SK-N-SH treated with all-trans-retinoic acid at 6 μM for 48 hours (cell line): ENCODE measurements at regions not wholly inside any gene's neighbourhood (a gene's known extent, or its start where the extent isn't known, plus 50 kb on each side); places are given as distances from the start of the nearest gene placed in this dataset.

Source experiments
- ATAC-seq: fragments of 200-7000 bp; cut with Tn5 transposase; 3 replicates; pipeline ENCODE4 v1.9.1; 2020; ENCODE audit warnings: mild to moderate bottlenecking, moderate library complexity
- ARNTL ChIP-seq: fragments of 450-650 bp; formaldehyde crosslinking; IDR thresholded peaks from 2 replicates; pipeline ENCODE4 v1.5.0; 2020; ENCODE audit warnings: low read depth, mild to moderate bottlenecking, moderate library complexity, borderline replicate concordance
- BACH2 ChIP-seq: fragments of 250-450 bp; sonication (Bioruptor Pico); IDR thresholded peaks from 2 replicates; pipeline ENCODE4 v1.9.0; 2021; ENCODE audit warnings: mild to moderate bottlenecking, borderline replicate concordance
- CREB5 ChIP-seq: fragments of 250-450 bp; sonication (Bioruptor Pico); IDR thresholded peaks from 2 replicates; pipeline ENCODE4 v1.5.1; 2020; ENCODE audit warnings: low read depth, mild to moderate bottlenecking, moderate library complexity
- CSDC2 ChIP-seq: fragments of 250-450 bp; sonication (Bioruptor Pico); IDR thresholded peaks from 2 replicates; pipeline ENCODE4 v1.5.0; 2020; ENCODE audit warnings: mild to moderate bottlenecking, moderate library complexity
- CSRNP3 ChIP-seq: fragments of 250-450 bp; sonication (Bioruptor Pico); IDR thresholded peaks from 2 replicates; pipeline ENCODE4 v1.5.1; 2021; ENCODE audit warnings: mild to moderate bottlenecking, moderate library complexity
- ESRRG ChIP-seq: fragments of 250-450 bp; sonication (Bioruptor Pico); IDR thresholded peaks from 2 replicates; pipeline ENCODE4 v1.6.1; 2021; ENCODE audit warnings: mild to moderate bottlenecking
- GLIS3 ChIP-seq: fragments of 250-450 bp; sonication (Bioruptor Pico); IDR thresholded peaks from 2 replicates; pipeline ENCODE4 v1.5.0; 2020; ENCODE audit warnings: mild to moderate bottlenecking, moderate library complexity
- OSR1 ChIP-seq: fragments of 250-450 bp; sonication (Bioruptor Pico); IDR thresholded peaks from 2 replicates; pipeline ENCODE4 v1.8.0; 2022; ENCODE audit warnings: moderate library complexity, mild to moderate bottlenecking, inconsistent platforms
- PPARA ChIP-seq: fragments of 250-450 bp; sonication (Bioruptor Pico); IDR thresholded peaks from 2 replicates; pipeline ENCODE4 v1.5.0; 2020; ENCODE audit warnings: mild to moderate bottlenecking, borderline replicate concordance
- RARB ChIP-seq: fragments of 250-450 bp; sonication (Bioruptor Pico); IDR thresholded peaks from 2 replicates; pipeline ENCODE4 v1.8.0; 2021; ENCODE audit warnings: mild to moderate bottlenecking, moderate library complexity
- SNAI2 ChIP-seq: fragments of 250-450 bp; sonication (Bioruptor Pico); IDR thresholded peaks from 2 replicates; pipeline ENCODE4 v1.5.0; 2020; ENCODE audit warnings: mild to moderate bottlenecking, moderate library complexity
- TCF4 ChIP-seq: fragments of 250-450 bp; sonication (Bioruptor Pico); IDR thresholded peaks from 2 replicates; pipeline ENCODE4 v1.8.0; 2021; ENCODE audit warnings: mild to moderate bottlenecking, moderate library complexity, borderline replicate concordance
- TOX ChIP-seq: fragments of 250-450 bp; sonication (Bioruptor Pico); IDR thresholded peaks from 2 replicates; pipeline ENCODE4 v1.8.0; 2021; ENCODE audit warnings: mild to moderate bottlenecking, moderate library complexity, borderline replicate concordance
- TSHZ2 ChIP-seq: fragments of 250-450 bp; sonication (Bioruptor Pico); IDR thresholded peaks from 2 replicates; pipeline ENCODE4 v1.5.0; 2020; ENCODE audit warnings: mild to moderate bottlenecking, moderate library complexity
- ZC3H10 ChIP-seq: fragments of 250-450 bp; sonication (Bioruptor Pico); IDR thresholded peaks from 2 replicates; pipeline ENCODE4 v1.5.1; 2021; ENCODE audit warnings: mild to moderate bottlenecking, moderate library complexity
- ZFP3 ChIP-seq: fragments of 250-450 bp; sonication (Bioruptor Pico); IDR thresholded peaks from 2 replicates; pipeline ENCODE4 v1.5.0; 2020; ENCODE audit warnings: mild to moderate bottlenecking, moderate library complexity
- ZFP30 ChIP-seq: fragments of 450-650 bp; formaldehyde crosslinking; IDR thresholded peaks from 2 replicates; pipeline ENCODE4 v1.5.0; 2022; ENCODE audit warnings: mild to moderate bottlenecking, moderate library complexity
- ZNF565 ChIP-seq: fragments of 450-650 bp; formaldehyde crosslinking; conservative IDR thresholded peaks from 2 replicates; pipeline ENCODE4 v1.5.0; 2020; ENCODE audit warnings: low read depth, mild to moderate bottlenecking, moderate library complexity
- ZNF70 ChIP-seq: fragments of 450-650 bp; formaldehyde crosslinking; IDR thresholded peaks from 2 replicates; pipeline ENCODE4 v1.5.0; 2020; ENCODE audit warnings: mild to moderate bottlenecking, moderate library complexity
- ZNF8 ChIP-seq: fragments of 450-650 bp; formaldehyde crosslinking; IDR thresholded peaks from 2 replicates; pipeline ENCODE4 v1.5.0; 2020; ENCODE audit warnings: mild to moderate bottlenecking, moderate library complexity
- TF ChIP-seq, protein P1 (sequence below): fragments of 250-450 bp; sonication (Bioruptor Pico); IDR thresholded peaks from 2 replicates; pipeline ENCODE4 v1.8.0; 2021; ENCODE audit warnings: low read depth, mild to moderate bottlenecking, moderate library complexity, borderline replicate concordance
- TF ChIP-seq, protein P2 (sequence below): fragments of 250-450 bp; sonication (Bioruptor Pico); IDR thresholded peaks from 2 replicates; pipeline ENCODE4 v1.8.0; 2020; ENCODE audit warnings: mild to moderate bottlenecking, moderate library complexity, borderline replicate concordance

DNA sequence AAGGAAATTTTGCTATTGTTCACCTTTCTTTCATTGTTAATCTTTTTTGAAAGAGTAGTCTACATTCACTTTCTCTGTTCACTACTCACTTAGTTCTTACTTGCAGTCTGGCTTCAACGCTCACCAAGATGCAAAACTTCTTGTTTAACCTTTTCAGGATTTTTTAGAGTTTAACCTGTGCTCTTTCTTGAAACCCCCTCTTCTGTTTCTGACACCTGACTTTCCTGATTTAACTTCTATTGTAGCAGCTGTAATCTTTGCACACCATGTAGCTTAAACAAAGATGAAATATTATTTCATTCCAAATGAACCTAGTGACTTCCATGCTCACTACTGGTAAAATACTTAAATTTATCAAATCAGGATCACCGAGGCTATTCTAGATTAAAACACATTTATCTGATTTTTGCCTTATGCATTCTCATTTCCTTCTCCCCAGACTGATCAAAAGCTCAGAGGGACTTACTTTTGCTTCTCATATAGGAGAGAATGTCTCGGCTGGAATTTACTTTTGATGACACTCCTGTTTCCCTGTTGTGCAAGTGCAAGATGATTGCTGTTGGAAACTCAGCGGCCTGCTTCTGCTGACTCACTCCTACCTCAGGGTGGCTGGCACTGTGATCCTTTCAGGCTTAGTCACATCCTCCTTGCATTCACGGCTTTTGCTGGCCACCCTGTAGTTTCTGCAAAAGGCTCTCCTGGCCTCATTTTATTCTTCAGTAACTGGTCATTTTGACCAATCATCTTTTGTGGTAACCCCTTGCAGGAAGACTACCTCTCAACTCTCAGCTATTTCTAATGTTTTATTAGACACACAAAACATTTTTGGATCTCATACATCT, 109.3 kb upstream of the IFNE start:
- no peak for TF ChIP-seq SNAI2
- TF ChIP-seq ZC3H10 (CRISPR knock-in tag): no peak
- no peak for TF ChIP-seq TCF4 (CRISPR knock-in tag)
- TF ChIP-seq ZFP30 (CRISPR knock-in tag): no peak
- TF ChIP-seq, protein P1, sequence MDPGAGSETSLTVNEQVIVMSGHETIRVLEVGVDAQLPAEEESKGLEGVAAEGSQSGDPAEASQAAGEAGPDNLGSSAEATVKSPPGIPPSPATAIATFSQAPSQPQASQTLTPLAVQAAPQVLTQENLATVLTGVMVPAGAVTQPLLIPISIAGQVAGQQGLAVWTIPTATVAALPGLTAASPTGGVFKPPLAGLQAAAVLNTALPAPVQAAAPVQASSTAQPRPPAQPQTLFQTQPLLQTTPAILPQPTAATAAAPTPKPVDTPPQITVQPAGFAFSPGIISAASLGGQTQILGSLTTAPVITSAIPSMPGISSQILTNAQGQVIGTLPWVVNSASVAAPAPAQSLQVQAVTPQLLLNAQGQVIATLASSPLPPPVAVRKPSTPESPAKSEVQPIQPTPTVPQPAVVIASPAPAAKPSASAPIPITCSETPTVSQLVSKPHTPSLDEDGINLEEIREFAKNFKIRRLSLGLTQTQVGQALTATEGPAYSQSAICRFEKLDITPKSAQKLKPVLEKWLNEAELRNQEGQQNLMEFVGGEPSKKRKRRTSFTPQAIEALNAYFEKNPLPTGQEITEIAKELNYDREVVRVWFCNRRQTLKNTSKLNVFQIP (CRISPR knock-in tag): no peak
- TF ChIP-seq CREB5 (CRISPR knock-in tag): no peak
- no peak for TF ChIP-seq BACH2 (CRISPR knock-in tag)
- no peak for TF ChIP-seq ZNF565 (CRISPR knock-in tag)
- peak; percentile 100 for ATAC-seq

DNA sequence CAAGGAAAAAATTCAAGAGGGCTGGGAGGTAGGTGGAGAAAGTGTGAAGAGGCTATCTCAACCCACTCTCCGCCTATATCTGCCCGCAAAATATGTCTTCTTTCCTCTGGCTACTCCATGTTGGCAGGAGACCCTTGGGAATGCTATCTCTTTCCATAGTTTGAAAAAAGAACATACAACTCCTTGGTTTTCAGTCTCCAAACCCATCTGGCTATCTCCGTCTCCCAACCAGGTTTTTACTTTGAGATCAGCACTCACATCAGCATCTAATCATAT, 109.9 kb upstream of the IFNE start:
- TF ChIP-seq SNAI2: no peak
- no peak for TF ChIP-seq CSDC2 (CRISPR knock-in tag)
- TF ChIP-seq ARNTL (CRISPR knock-in tag): no peak
- TF ChIP-seq OSR1 (CRISPR knock-in tag): no peak
- TF ChIP-seq, all 23 proteins: peak for 0
- ATAC-seq: peak; percentile 53

DNA sequence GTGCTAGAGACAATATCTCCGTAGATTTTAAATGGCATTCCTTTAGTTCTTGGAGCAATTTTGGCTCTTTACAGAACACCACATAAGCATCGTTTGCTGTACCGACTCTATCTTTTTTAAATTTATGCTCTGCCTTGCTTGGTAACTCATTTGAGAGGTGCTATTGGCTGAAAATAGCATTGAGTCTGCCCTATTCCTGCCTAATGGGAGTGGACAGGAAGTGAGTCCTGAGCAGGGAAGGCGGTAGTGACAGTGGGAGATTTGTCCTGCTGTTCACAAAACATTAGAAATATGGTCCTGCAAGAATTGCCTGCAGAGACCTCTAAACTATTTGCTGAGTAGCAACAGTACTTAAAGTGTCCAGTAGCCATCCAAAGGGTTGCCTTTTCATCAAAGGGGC, 115.2 kb upstream of the IFNE start:
- no peak for ATAC-seq
- TF ChIP-seq ZFP30 (CRISPR knock-in tag): no peak
- no peak for TF ChIP-seq GLIS3 (CRISPR knock-in tag)
- TF ChIP-seq TCF4 (CRISPR knock-in tag): no peak
- TF ChIP-seq BACH2 (CRISPR knock-in tag): no peak
- no peak for TF ChIP-seq OSR1 (CRISPR knock-in tag)
- TF ChIP-seq CSRNP3 (CRISPR knock-in tag): no peak
- no peak for TF ChIP-seq PPARA (CRISPR knock-in tag)
- no peak for TF ChIP-seq ZNF565 (CRISPR knock-in tag)
- no peak for TF ChIP-seq CSDC2 (CRISPR knock-in tag)
- TF ChIP-seq ZNF70 (CRISPR knock-in tag): no peak
- no peak for TF ChIP-seq ZC3H10 (CRISPR knock-in tag)
- TF ChIP-seq ZNF8: no peak
- no peak for TF ChIP-seq SNAI2
- TF ChIP-seq ZFP3 (CRISPR knock-in tag): no peak
- no peak for TF ChIP-seq RARB (CRISPR knock-in tag)
- TF ChIP-seq TOX: no peak
- TF ChIP-seq, protein P2, sequence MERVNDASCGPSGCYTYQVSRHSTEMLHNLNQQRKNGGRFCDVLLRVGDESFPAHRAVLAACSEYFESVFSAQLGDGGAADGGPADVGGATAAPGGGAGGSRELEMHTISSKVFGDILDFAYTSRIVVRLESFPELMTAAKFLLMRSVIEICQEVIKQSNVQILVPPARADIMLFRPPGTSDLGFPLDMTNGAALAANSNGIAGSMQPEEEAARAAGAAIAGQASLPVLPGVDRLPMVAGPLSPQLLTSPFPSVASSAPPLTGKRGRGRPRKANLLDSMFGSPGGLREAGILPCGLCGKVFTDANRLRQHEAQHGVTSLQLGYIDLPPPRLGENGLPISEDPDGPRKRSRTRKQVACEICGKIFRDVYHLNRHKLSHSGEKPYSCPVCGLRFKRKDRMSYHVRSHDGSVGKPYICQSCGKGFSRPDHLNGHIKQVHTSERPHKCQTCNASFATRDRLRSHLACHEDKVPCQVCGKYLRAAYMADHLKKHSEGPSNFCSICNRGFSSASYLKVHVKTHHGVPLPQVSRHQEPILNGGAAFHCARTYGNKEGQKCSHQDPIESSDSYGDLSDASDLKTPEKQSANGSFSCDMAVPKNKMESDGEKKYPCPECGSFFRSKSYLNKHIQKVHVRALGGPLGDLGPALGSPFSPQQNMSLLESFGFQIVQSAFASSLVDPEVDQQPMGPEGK (CRISPR knock-in tag): no peak
- no peak for TF ChIP-seq TSHZ2 (CRISPR knock-in tag)
- TF ChIP-seq ARNTL (CRISPR knock-in tag): no peak
- TF ChIP-seq ESRRG: no peak
